Tibial nerve (tissue), 4 donors: ENCODE measurements at regions not wholly inside any gene's neighbourhood (a gene's known extent, or its start where the extent isn't known, plus 50 kb on each side); places are given as distances from the start of the nearest gene placed in this dataset.

Source experiments
- DNase-seq, 2 donors: peaks; one replicate each; pipeline ENCODE4 v3.0.0-alpha.2; 2019; ENCODE audit warnings: low spot score in 2 of 2
- H3K27ac ChIP-seq, 4 donors: fragments of 200-600 bp; sonication (generic) in 3 of 4; one replicate each; pipeline ENCODE4 v1.5.1; 2017 to 2019; ENCODE audit warnings: mild to moderate bottlenecking in 1 of 4
- H3K27me3 ChIP-seq, 2 donors: fragments of 200-600 bp; sonication (generic) in 1 of 2; one replicate each; pipeline versions ENCODE4 v1.5.1 to v1.6.0; 2017 to 2019
- H3K36me3 ChIP-seq, 3 donors: fragments of 200-600 bp; sonication (generic); one replicate each; pipeline ENCODE4 v1.5.1; 2018 to 2019
- H3K4me1 ChIP-seq, 4 donors: fragments of 200-600 bp; sonication (generic) in 3 of 4; one replicate each; pipeline ENCODE4 v1.5.1; 2017 to 2019
- H3K4me3 ChIP-seq, 4 donors: fragments of 200-600 bp; sonication (generic) in 3 of 4; one replicate each; pipeline ENCODE4 v1.5.1; 2017 to 2019; ENCODE audit warnings: mild to moderate bottlenecking in 1 of 4, moderate library complexity in 1 of 4
- H3K9me3 ChIP-seq, 4 donors: fragments of 200-600 bp; sonication (generic) in 3 of 4; one replicate each; pipeline ENCODE4 v1.5.1; 2017 to 2019
- EP300 ChIP-seq, 2 donors: sonication (generic); formaldehyde crosslinking; IDR thresholded peaks; one replicate each; pipeline ENCODE4 v1.6.1; 2017; ENCODE audit warnings: antibody characterized with exemption in 2 of 2, mild to moderate bottlenecking in 1 of 2
- POLR2A ChIP-seq, 2 donors: fragments of 450-650 bp; IDR thresholded peaks; one replicate each; pipeline ENCODE4 v1.6.1; 2017; ENCODE audit warnings: antibody characterized with exemption in 2 of 2, mild to moderate bottlenecking in 2 of 2, moderate library complexity in 2 of 2
- WGBS, 2 donors: methylation state at CpG; one replicate each; pipeline ENCODE4 v1.1.5; 2018; 5-methylcytosine and 5-hydroxymethylcytosine counted together
- TF ChIP-seq, protein P1 (sequence below), 5 experiments: fragments of 200-600 bp in 3 of 5; fragments of 450-650 bp in 2 of 5; sonication (generic) in 3 of 5; IDR thresholded peaks; one replicate each; pipeline ENCODE4 v1.5.1; 2016 to 2019; ENCODE audit warnings: antibody characterized with exemption in 5 of 5, mild to moderate bottlenecking in 3 of 5, moderate library complexity in 2 of 5

DNA sequence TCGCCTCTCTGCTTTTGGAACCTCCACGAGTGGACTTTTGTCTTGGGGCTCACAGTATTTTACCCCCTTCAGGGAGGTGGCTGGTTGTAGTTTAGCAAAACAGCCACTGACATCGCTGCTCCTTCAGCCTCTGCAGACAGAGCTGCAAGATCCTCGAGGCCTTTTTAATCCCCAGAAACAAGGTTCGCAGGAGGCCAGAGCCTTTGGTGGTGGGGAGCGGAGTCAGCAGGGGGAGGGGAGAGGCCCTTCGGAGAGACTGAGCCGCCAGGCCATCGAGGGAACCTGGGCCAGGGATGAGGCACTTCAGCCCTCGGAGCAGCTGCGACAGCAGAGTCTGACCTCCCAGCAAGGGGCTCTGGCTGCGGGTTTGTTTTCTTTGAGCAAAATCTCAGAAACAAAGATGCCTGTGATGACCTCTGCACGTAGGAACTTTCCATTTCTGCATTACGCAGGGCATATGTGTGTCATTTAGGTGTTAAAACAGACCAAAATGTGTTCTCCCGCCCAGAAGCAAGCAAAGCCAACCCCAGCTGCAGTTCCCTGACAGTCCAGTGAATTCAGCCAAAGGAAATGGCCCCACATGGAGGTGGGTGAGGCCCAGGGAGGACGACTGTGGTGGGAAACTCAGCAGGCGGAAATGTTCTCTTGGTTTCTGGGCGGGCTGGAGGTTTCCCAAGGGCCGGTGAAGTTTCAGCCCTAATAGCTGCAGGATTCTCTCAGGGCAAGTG, 171.2 kb upstream of the SULF2 start:
- Histone ChIP-seq H3K4me1 (no peaks in the 10 kb centered on the region), H3K27me3 (no peaks in the 10 kb centered on the region), H3K9me3 (no peaks in the 10 kb centered on the region), H3K27ac (no peak overlapping the region), H3K4me3 (no peak overlapping the region), H3K36me3 (no peaks in the 10 kb centered on the region)
- 48 to 59% methylated on average over 19 of the region's 19 CpGs for WGBS, 2 donors
- no peak for TF ChIP-seq POLR2A (IDR thresholded peaks at IDR 0.05)
- TF ChIP-seq EP300 (IDR thresholded peaks at IDR 0.05), result no peak
- TF ChIP-seq, protein P1, sequence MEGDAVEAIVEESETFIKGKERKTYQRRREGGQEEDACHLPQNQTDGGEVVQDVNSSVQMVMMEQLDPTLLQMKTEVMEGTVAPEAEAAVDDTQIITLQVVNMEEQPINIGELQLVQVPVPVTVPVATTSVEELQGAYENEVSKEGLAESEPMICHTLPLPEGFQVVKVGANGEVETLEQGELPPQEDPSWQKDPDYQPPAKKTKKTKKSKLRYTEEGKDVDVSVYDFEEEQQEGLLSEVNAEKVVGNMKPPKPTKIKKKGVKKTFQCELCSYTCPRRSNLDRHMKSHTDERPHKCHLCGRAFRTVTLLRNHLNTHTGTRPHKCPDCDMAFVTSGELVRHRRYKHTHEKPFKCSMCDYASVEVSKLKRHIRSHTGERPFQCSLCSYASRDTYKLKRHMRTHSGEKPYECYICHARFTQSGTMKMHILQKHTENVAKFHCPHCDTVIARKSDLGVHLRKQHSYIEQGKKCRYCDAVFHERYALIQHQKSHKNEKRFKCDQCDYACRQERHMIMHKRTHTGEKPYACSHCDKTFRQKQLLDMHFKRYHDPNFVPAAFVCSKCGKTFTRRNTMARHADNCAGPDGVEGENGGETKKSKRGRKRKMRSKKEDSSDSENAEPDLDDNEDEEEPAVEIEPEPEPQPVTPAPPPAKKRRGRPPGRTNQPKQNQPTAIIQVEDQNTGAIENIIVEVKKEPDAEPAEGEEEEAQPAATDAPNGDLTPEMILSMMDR (IDR thresholded peaks at IDR 0.05), result no peak
- no peak for DNase-seq

DNA sequence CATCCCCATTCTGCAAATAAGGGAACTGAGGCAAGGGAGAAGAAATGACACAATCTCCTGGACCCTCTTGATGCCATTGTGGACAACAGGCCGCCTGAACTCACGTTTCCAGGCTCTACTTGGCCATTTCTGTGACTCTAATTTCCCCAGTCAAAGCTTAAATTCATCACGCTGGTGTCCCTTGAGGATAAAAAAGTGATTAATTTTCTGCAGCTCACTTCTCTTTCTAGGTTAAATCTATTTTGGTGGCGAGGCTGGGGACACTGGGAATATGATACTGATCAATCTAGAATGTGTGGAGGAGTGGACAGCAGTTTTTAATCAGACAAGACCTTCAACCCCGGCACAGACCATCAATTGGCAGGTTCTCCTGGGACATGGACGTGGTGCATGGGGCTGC, 168.2 kb upstream of the SULF2 start:
- H3K9me3 ChIP-seq, result no peaks in the 10 kb centered on the region
- TF ChIP-seq EP300 (IDR thresholded peaks at IDR 0.05), result no peak
- TF ChIP-seq POLR2A (IDR thresholded peaks at IDR 0.05), result no peak
- TF ChIP-seq, protein P1 (IDR thresholded peaks at IDR 0.05), result no peak
- no peak for DNase-seq
- no peaks in the 10 kb centered on the region for H3K36me3 ChIP-seq
- H3K4me1 ChIP-seq, result no peaks in the 10 kb centered on the region
- 88 to 93% methylated on average over 6 of the region's 6 CpGs for WGBS, 2 donors
- H3K4me3 ChIP-seq, result no peak overlapping the region
- H3K27ac ChIP-seq, result no peak overlapping the region
- no peaks in the 10 kb centered on the region for H3K27me3 ChIP-seq

DNA sequence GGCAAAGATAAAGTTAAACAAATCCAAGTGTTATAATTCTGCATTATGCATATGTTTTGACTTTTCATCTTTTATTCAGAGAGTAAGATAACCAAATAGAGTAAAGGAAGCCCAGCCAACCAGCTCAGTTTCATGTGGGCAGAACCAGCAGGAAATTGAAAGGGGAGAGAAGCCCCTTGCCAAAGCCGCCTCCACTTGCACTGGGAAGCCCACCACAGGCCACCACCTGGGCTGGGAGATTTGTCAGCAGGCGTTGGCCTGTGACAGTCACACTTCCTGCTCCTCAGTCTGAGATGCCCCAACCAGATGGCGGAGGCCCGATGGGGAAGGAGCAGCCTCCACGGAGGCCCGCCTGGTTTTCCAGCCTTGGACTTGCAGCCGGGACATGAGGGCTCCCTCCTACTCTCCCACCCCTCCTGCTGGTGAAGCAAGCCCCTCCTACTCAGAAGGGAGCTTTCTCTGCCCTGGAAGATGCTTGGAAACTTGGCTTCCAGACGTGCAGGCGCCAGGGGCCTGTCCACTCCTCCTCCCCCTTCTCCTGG, 166.8 kb upstream of the SULF2 start:
- DNase-seq, result no peak
- Histone ChIP-seq H3K27ac (no peak overlapping the region), H3K27me3 (no peaks in the 10 kb centered on the region), H3K9me3 (no peaks in the 10 kb centered on the region), H3K4me3 (no peak overlapping the region), H3K4me1 (no peaks in the 10 kb centered on the region), H3K36me3 (no peaks in the 10 kb centered on the region)
- WGBS, 2 donors, result 84 to 86% methylated on average over 9 of the region's 9 CpGs
- TF ChIP-seq, protein P1 (IDR thresholded peaks at IDR 0.05), result no peak
- no peak for TF ChIP-seq POLR2A (IDR thresholded peaks at IDR 0.05)
- TF ChIP-seq EP300 (IDR thresholded peaks at IDR 0.05), result no peak

DNA sequence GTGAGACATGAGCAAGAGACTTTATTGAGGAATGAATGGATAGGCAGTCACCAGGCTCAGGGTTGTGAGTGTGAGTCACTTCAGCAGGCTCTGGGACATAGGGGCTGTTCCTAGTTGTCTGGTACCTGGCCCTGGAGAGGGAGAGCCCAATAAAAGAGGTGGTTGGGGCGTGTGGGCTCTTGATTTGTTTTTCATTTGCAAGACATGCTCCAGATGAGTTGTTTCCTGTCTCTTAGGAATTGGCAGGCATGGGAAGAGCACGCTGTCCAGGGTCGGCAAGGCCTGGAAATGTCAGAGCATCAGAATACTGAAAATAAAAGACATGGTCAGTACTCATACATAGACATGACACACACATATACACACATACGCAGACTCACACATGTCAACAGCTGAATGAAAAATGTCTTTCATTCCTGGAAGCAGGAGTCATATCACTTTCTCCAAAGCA, 166.3 kb upstream of the SULF2 start:
- no peak for TF ChIP-seq POLR2A (IDR thresholded peaks at IDR 0.05)
- TF ChIP-seq, protein P1 (IDR thresholded peaks at IDR 0.05), result no peak
- TF ChIP-seq EP300 (IDR thresholded peaks at IDR 0.05), result no peak
- no peaks in the 10 kb centered on the region for H3K9me3 ChIP-seq
- H3K4me1 ChIP-seq, result no peaks in the 10 kb centered on the region
- H3K36me3 ChIP-seq, result no peaks in the 10 kb centered on the region
- 56 to 77% methylated on average over 4 of the region's 4 CpGs for WGBS, 2 donors
- H3K27ac ChIP-seq, result no peak overlapping the region
- no peaks in the 10 kb centered on the region for H3K27me3 ChIP-seq
- DNase-seq, result no peak
- H3K4me3 ChIP-seq, result no peak overlapping the region

DNA sequence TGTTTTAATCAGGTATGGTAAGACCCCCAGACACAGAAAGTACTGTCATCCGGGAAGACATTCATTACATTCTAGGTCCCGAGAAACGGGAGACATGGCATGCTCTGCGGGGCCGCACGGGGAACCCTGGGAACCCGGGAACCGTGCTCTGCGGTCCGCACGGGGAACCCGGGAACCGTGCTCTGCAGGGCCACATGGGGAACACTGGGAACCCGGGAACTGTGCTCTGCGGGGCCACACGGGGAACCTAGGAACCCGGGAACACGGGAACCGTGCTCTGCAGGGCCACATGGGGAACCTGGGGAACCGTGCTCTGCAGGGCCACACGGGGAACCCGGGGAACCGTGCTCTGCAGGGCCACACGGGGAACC, 165.6 kb upstream of the SULF2 start:
- no peak for DNase-seq
- Histone ChIP-seq H3K27ac (no peak overlapping the region), H3K27me3 (no peaks in the 10 kb centered on the region), H3K4me1 (no peaks in the 10 kb centered on the region), H3K4me3 (no peak overlapping the region), H3K36me3 (no peaks in the 10 kb centered on the region), H3K9me3 (no peaks in the 10 kb centered on the region)
- no peak for TF ChIP-seq POLR2A (IDR thresholded peaks at IDR 0.05)
- TF ChIP-seq, protein P1 (IDR thresholded peaks at IDR 0.05), result no peak
- no peak for TF ChIP-seq EP300 (IDR thresholded peaks at IDR 0.05)
- 93 to 97% methylated on average over 23 to 24 of the region's 24 CpGs for WGBS, 2 donors
